Hematopoietic multipotent progenitor cell treated with erythropoietin and hydrocortisone succinate and interleukin-3 and kit ligand, for 15 days (in vitro differentiated cells): ENCODE measurements at regions not wholly inside any gene's neighbourhood (a gene's known extent, or its start where the extent isn't known, plus 50 kb on each side); places are given as distances from the start of the nearest gene placed in this dataset.

Source experiments
- DNase-seq: peaks from one replicate; pipeline ENCODE4 v3.0.0-alpha.2; 2015; ENCODE audit warnings: low spot score

- no peak for DNase-seq
These were observed 80.7 kb downstream of the TET3 start for GRCh38 chr2:74065456-74065855.

GRCh38 chr2:74066491-74067203, 81.1 kb downstream of the BOLA3 start:
- DNase-seq: no peak

GRCh38 chr2:74067221-74067747, 80.4 kb downstream of the BOLA3 start:
- no peak for DNase-seq

- no peak for DNase-seq
These were observed 76.7 kb downstream of the BOLA3 start for GRCh38 chr2:74070991-74071390.

- DNase-seq: no peak
These were observed 76.3 kb downstream of the BOLA3 start for GRCh38 chr2:74071426-74071825.

- peak; percentile 33 for DNase-seq
These were observed 75.1 kb downstream of the BOLA3 start for GRCh38 chr2:74072565-74072964.

GRCh38 chr2:74074487-74074886, 73.2 kb downstream of the BOLA3 start:
- DNase-seq: no peak

GRCh38 chr2:74076074-74076470, 71.6 kb downstream of the BOLA3 start:
- no peak for DNase-seq

GRCh38 chr2:74077636-74078035, 70.1 kb downstream of the BOLA3 start:
- DNase-seq: peak; percentile 73

GRCh38 chr2:74078466-74078865, 69.2 kb downstream of the BOLA3 start:
- peak; percentile 81 for DNase-seq

GRCh38 chr2:74079522-74080341, 68.0 kb downstream of the BOLA3 start:
- peak; percentile 39 for DNase-seq

- DNase-seq: no peak
These were observed 67.4 kb downstream of the BOLA3 start for GRCh38 chr2:74080346-74080745.

GRCh38 chr2:74081030-74081762, 66.5 kb downstream of the BOLA3 start:
- no peak for DNase-seq

GRCh38 chr2:74081763-74082110, 66.0 kb downstream of the BOLA3 start:
- no peak for DNase-seq

- DNase-seq: peak; percentile 69
These were observed 64.0 kb downstream of the BOLA3 start for GRCh38 chr2:74083750-74084149.
